ENCODE measurements at regions not wholly inside any gene's neighbourhood (a gene's known extent, or its start where the extent isn't known, plus 50 kb on each side); places are given as distances from the start of the nearest gene placed in this dataset.

- H3K9me3 ChIP-seq (ENCODE audit: control insufficient read depth, low read length), result no peaks in the 10 kb centered on the region
- H3K27me3 ChIP-seq (ENCODE audit: control insufficient read depth, insufficient read depth, low read length), result no peaks in the 10 kb centered on the region
- no peak for TF ChIP-seq CTCF (IDR thresholded peaks at IDR 0.05)
These were observed 242.6 kb upstream of the RFC3 start for GRCh38 chr13:33575378-33575777.

GRCh38 chr13:33577007-33577406 lies 240.9 kb upstream of the RFC3 start:
- Histone ChIP-seq H3K4me1 (no peaks in the 10 kb centered on the region), H3K36me3 (ENCODE audit: control insufficient read depth, insufficient read depth, low read length) (no peaks in the 10 kb centered on the region), H3K79me2 (no peaks in the 10 kb centered on the region), H3K4me2 (ENCODE audit: low read length) (no peak overlapping the region), H3K9ac (no peak overlapping the region), H3K27me3 (ENCODE audit: control insufficient read depth, insufficient read depth, low read length) (no peaks in the 10 kb centered on the region), H3K27ac (no peak overlapping the region), H2AFZ (no peak overlapping the region), H3K4me3 (ENCODE audit: low read depth, low read length) (no peak overlapping the region), H3K9me3 (ENCODE audit: control insufficient read depth, low read length) (no peaks in the 10 kb centered on the region)
- TF ChIP-seq CTCF (IDR thresholded peaks at IDR 0.05), result no peak

More at GRCh38 chr13:33575378-33575777, 242.6 kb upstream of the RFC3 start:
- Histone ChIP-seq H3K4me2 (ENCODE audit: low read length) (no peak overlapping the region), H3K4me1 (no peaks in the 10 kb centered on the region), H3K36me3 (ENCODE audit: control insufficient read depth, insufficient read depth, low read length) (no peaks in the 10 kb centered on the region), H3K79me2 (no peaks in the 10 kb centered on the region), H3K27ac (no peak overlapping the region), H2AFZ (no peak overlapping the region), H3K9ac (no peak overlapping the region), H3K4me3 (ENCODE audit: low read depth, low read length) (no peak overlapping the region)

GRCh38 chr13:33578786-33579185 lies 239.2 kb upstream of the RFC3 start:
- Histone ChIP-seq H2AFZ (no peak overlapping the region), H3K4me3 (ENCODE audit: low read depth, low read length) (no peak overlapping the region), H3K79me2 (no peaks in the 10 kb centered on the region), H3K27me3 (ENCODE audit: control insufficient read depth, insufficient read depth, low read length) (no peaks in the 10 kb centered on the region), H3K4me2 (ENCODE audit: low read length) (no peak overlapping the region), H3K9me3 (ENCODE audit: control insufficient read depth, low read length) (no peaks in the 10 kb centered on the region), H3K27ac (no peak overlapping the region), H3K9ac (no peak overlapping the region), H3K4me1 (no peaks in the 10 kb centered on the region), H3K36me3 (ENCODE audit: control insufficient read depth, insufficient read depth, low read length) (no peaks in the 10 kb centered on the region)
- TF ChIP-seq CTCF (IDR thresholded peaks at IDR 0.05), result no peak

DNA sequence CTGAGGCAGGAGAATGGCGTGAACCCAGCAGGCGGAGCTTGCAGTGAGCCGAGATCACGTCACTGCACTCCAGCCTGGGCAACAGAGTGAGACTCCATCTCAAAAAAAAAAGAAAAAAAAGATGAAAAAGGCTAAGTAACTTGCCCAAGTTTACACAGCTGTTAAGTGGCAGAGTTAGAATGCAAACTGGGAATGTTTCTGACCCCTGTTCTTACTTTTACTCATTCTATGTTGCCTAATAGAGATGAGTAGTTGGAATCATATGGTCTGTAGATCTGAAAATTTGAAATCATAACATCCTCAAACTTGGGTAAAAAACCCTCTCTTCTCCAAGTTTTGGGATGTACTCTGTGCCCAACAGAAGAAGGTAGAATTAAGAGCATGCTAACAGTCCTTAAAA lies 235.8 kb upstream of the RFC3 start:
- Histone ChIP-seq H3K9me3 (ENCODE audit: control insufficient read depth, low read length) (no peaks in the 10 kb centered on the region), H3K27ac (no peak overlapping the region), H3K79me2 (no peaks in the 10 kb centered on the region), H2AFZ (no peak overlapping the region), H3K4me1 (no peaks in the 10 kb centered on the region), H3K27me3 (ENCODE audit: control insufficient read depth, insufficient read depth, low read length) (no peaks in the 10 kb centered on the region), H3K9ac (no peak overlapping the region), H3K36me3 (ENCODE audit: control insufficient read depth, insufficient read depth, low read length) (no peaks in the 10 kb centered on the region), H3K4me2 (ENCODE audit: low read length) (no peak overlapping the region), H3K4me3 (ENCODE audit: low read depth, low read length) (no peak overlapping the region)
- TF ChIP-seq CTCF (IDR thresholded peaks at IDR 0.05), result no peak

DNA sequence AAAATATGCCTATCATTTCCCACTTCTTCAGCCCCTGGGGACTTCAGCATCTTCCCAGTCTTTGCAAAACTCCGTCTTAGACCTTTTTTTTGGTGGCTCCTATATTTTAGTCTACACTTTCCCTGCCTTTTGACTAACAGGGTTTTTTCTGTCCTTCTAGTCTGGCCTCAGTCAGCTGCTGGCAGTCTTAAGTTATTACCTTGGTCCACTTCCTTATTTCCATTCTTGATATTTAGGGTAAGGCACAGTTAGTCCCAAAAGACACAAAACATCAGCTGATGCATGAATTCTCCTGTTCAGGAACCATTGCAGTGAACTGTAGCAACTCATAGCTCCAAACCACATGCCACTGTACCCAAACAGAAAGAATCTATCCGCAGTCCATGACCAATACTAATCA lies 234.6 kb upstream of the RFC3 start:
- Histone ChIP-seq H3K27me3 (ENCODE audit: control insufficient read depth, insufficient read depth, low read length) (no peaks in the 10 kb centered on the region), H3K9ac (no peak overlapping the region), H3K36me3 (ENCODE audit: control insufficient read depth, insufficient read depth, low read length) (no peaks in the 10 kb centered on the region), H3K79me2 (no peaks in the 10 kb centered on the region), H3K9me3 (ENCODE audit: control insufficient read depth, low read length) (no peaks in the 10 kb centered on the region), H3K4me2 (ENCODE audit: low read length) (no peak overlapping the region), H3K4me1 (no peaks in the 10 kb centered on the region), H3K4me3 (ENCODE audit: low read depth, low read length) (no peak overlapping the region), H2AFZ (no peak overlapping the region), H3K27ac (no peak overlapping the region)
- TF ChIP-seq CTCF (IDR thresholded peaks at IDR 0.05), result no peak

Measured in parathyroid adenoma (tissue), 2 donors.